HFFc6 (cell line): ENCODE measurements at regions not wholly inside any gene's neighbourhood (a gene's known extent, or its start where the extent isn't known, plus 50 kb on each side); places are given as distances from the start of the nearest gene placed in this dataset.

Experiments used
- DNase-seq: peaks from one replicate; pipeline ENCODE4 v3.0.0-alpha.2; 2018
- H3K27ac Mint-ChIP-seq: 2 replicates; pipeline ENCODE4 v1.8.0; 2020; ENCODE audit warnings: mild to moderate bottlenecking, mixed read lengths
- H3K27me3 Mint-ChIP-seq: 2 replicates; pipeline ENCODE4 v1.8.0; 2021; ENCODE audit warnings: mild to moderate bottlenecking, moderate library complexity, mixed read lengths; ENCODE audit not compliant: insufficient read depth
- H3K36me3 Mint-ChIP-seq: 2 replicates; pipeline ENCODE4 v1.8.0; 2021; ENCODE audit warnings: low read depth, mixed read lengths
- H3K4me1 Mint-ChIP-seq: 2 replicates; pipeline ENCODE4 v1.8.0; 2020; ENCODE audit warnings: low read depth, mixed read lengths
- H3K4me3 Mint-ChIP-seq: 2 replicates; pipeline ENCODE4 v1.8.0; 2020; ENCODE audit warnings: mild to moderate bottlenecking, moderate library complexity, mixed read lengths
- H3K9me3 Mint-ChIP-seq: 2 replicates; pipeline ENCODE4 v1.8.0; 2020; ENCODE audit warnings: mild to moderate bottlenecking, mixed read lengths
- TF ChIP-seq, protein P1 (sequence below): fragments of 200-600 bp; sonication (generic); IDR thresholded peaks from 2 replicates; pipeline ENCODE4 v1.5.0; 2021; ENCODE audit warnings: antibody characterized with exemption, mild to moderate bottlenecking

DNA sequence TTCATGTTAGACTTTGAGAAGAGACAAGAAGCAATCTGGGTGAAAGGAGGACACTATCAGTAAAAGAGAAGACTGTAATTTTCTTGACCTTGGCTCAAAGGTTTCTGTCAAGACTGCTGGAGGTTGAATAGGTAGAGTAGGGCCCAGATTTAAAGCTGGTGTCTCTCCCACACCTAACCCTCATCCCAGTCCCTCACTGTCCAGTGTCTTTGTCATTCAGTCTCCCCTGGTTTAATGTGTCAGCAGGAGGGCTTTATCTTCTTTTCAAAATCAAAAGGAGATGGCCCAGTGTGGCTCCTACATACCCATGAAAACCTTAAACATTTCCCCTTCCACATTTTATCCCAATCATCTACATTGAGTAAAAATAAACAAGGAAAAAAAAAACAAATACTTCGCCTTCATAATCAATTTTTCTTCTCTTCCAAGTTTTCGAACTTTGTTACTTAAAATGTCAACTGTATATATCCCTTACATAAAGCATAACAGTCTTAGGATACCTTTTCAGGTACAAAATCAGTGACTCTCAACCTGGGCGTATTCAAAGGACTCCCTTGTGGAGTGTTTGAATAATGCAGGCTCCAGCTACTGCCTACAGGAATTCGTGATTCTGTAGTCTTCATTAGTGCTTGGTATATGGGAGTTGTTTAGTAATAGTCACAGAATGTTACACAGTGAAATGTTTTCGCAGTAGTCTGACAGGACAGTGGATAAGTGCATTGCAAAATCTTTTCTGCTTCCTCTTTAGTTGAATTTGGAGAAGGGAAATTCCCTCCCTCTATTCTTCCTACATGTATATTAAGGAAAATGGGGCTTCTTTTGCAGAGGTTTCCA lies 87.2 kb downstream of the FAT3 start:
- H3K27me3 Mint-ChIP-seq: no peaks in the 10 kb centered on the region; the same call in 1 of the 2 replicates
- H3K27ac Mint-ChIP-seq: no peak overlapping the region
- H3K36me3 Mint-ChIP-seq: no peaks in the 10 kb centered on the region; the same call in 1 of the 2 replicates
- TF ChIP-seq, protein P1, sequence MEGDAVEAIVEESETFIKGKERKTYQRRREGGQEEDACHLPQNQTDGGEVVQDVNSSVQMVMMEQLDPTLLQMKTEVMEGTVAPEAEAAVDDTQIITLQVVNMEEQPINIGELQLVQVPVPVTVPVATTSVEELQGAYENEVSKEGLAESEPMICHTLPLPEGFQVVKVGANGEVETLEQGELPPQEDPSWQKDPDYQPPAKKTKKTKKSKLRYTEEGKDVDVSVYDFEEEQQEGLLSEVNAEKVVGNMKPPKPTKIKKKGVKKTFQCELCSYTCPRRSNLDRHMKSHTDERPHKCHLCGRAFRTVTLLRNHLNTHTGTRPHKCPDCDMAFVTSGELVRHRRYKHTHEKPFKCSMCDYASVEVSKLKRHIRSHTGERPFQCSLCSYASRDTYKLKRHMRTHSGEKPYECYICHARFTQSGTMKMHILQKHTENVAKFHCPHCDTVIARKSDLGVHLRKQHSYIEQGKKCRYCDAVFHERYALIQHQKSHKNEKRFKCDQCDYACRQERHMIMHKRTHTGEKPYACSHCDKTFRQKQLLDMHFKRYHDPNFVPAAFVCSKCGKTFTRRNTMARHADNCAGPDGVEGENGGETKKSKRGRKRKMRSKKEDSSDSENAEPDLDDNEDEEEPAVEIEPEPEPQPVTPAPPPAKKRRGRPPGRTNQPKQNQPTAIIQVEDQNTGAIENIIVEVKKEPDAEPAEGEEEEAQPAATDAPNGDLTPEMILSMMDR: peak; percentile 50
- no peaks in the 10 kb centered on the region for H3K9me3 Mint-ChIP-seq
- DNase-seq: peak; percentile 27
- H3K4me1 Mint-ChIP-seq: peaks cover 18% of the 10 kb centered on the region
- no peak overlapping the region for H3K4me3 Mint-ChIP-seq

DNA sequence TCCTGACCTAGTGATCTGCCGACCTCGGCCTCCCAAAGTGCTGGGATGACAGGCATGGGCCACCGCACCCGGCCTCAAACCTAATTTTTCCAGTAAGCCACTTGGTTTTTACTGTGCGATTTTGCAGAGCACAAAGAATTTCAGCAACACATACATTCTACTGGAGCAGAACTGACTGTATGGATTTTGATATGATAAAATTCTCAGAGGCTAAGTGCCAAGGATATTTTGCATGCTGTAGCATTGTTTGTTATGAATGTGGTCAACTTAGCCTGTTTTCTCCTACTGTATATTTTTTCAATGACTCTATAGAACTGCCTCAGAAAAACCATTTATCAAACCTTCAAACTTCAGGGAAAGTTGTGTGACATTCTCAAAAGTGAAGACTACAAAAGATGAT lies 89.2 kb downstream of the FAT3 start:
- H3K27me3 Mint-ChIP-seq: no peaks in the 10 kb centered on the region; the same call in 1 of the 2 replicates

DNA sequence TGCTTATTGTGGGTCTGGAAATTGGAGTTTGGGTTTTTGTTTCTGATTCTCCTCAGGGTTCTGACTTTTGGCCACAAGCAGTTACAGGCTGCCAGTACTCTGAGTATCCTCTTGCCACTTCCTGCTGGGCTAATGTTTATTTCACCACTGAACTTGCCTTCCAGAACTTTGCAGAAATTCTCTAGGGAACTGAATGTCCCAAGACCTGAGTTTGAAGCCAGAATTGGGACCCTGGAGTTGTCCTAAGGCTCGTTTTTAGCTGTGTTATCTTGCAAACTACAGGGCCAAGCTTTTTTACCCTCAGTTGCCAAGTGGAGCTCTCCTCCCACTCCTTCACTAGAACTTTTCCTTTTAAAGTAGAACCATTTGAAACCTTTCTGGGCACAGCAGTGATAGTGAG lies 89.9 kb downstream of the FAT3 start:
- no peak for DNase-seq
- H3K4me3 Mint-ChIP-seq: no peak overlapping the region
- no peaks in the 10 kb centered on the region for H3K27me3 Mint-ChIP-seq
- H3K27ac Mint-ChIP-seq: peak overlapping the region; percentile 23; the same call in 1 of the 2 replicates
- H3K4me1 Mint-ChIP-seq: peaks cover 18% of the 10 kb centered on the region
- TF ChIP-seq, protein P1: no peak
- peaks cover under 1% of the 10 kb centered on the region; the same call in 1 of the 2 replicates for H3K9me3 Mint-ChIP-seq
- no peaks in the 10 kb centered on the region; the same call in 1 of the 2 replicates for H3K36me3 Mint-ChIP-seq

More for the DNA sequence above, 89.2 kb downstream of the FAT3 start:
- Mint-ChIP-seq H3K9me3 (no peaks in the 10 kb centered on the region), H3K27ac (no peak overlapping the region), H3K4me3 (no peak overlapping the region), H3K36me3 (no peaks in the 10 kb centered on the region; the same call in 1 of the 2 replicates), H3K4me1 (peaks cover 18% of the 10 kb centered on the region)
- DNase-seq: no peak
- TF ChIP-seq, protein P1: no peak

DNA sequence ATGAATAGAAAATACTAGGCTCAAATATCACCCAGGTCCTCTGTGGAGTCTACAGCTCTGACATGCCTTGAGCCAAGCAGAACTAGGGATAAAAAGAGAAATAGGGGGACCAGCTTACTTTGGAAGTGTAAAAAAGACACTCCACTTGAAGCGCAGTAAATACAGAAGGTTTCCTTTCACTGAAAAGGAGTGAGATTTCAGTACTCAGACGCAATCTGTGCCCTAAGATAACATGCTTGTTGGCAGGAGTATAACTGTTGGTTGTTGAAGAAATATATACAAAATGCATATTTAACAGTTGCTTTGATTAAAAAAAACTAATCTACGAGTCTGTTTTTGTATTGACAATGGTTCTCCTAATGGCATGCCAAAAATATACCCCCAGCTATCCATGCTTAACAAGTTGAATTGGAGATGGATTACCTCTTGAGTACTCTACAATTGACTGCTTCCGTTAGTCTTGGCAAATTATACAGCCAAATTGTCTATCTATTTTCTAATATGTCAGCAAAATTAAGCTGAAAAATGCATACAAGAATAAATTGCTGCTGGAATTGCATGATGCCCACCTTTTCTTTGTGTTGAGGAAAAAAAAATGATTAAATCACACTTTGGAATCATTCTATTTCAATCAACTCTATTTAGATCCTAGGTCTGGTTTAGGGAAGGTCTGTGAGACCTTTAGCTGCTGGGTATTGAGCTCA lies 91.6 kb downstream of the FAT3 start:
- DNase-seq: no peak
- Mint-ChIP-seq H3K27ac (no peak overlapping the region), H3K9me3 (peaks cover 4% of the 10 kb centered on the region; the same call in 1 of the 2 replicates), H3K4me1 (peaks cover 18% of the 10 kb centered on the region), H3K4me3 (no peak overlapping the region), H3K36me3 (no peaks in the 10 kb centered on the region; the same call in 1 of the 2 replicates), H3K27me3 (no peaks in the 10 kb centered on the region)
- TF ChIP-seq, protein P1: no peak

DNA sequence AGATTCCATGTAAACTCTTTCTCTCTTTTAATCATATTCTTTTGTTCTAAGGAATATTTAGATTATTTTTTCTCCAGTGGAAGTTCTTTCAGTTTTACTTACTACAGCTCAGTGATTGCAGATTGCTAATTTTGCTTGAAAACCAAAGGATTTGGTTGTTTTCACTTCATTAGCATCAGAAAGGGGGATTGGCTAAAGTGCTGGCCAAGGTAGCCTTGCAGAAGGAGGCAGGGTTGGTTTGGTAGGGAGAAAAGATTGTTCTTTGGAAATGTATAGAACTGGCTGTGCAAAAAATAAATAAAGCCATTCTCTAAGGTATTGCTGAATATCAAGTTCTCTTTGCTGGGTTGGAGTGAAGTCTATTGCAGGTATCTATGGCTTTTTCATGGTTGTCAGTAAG lies 92.6 kb downstream of the FAT3 start:
- H3K27me3 Mint-ChIP-seq: no peaks in the 10 kb centered on the region
- peaks cover 4% of the 10 kb centered on the region; the same call in 1 of the 2 replicates for H3K9me3 Mint-ChIP-seq
- no peaks in the 10 kb centered on the region for H3K36me3 Mint-ChIP-seq
- H3K27ac Mint-ChIP-seq: no peak overlapping the region
- H3K4me1 Mint-ChIP-seq: peaks cover 20% of the 10 kb centered on the region
- no peak for DNase-seq
- TF ChIP-seq, protein P1: no peak
- H3K4me3 Mint-ChIP-seq: no peak overlapping the region
